Activated T-helper 1 cell treated with anti-CD3 and anti-CD28 coated beads, Interleukin-2, amount 50 U/mL, for 16 hours (primary cell): ENCODE measurements at regions not wholly inside any gene's neighbourhood (a gene's known extent, or its start where the extent isn't known, plus 50 kb on each side); places are given as distances from the start of the nearest gene placed in this dataset.
"Not testable (repeated sequence)": the region's sequence is repeated elsewhere in the genome, so short reads cannot be mapped to it uniquely, and the experiment has no call there.

Experiments
- DNase-seq, 2 donors: peaks; one replicate each; pipeline ENCODE4 v3.0.0-alpha.2; 2020; ENCODE audit warnings: low read depth in 1 of 2, low spot score in 1 of 2

- no peak for DNase-seq
Observed at GRCh38 chr3:177906126-177906511, 630.1 kb upstream of the KCNMB2 start.

- no peak for DNase-seq
Observed at GRCh38 chr3:177906578-177907229, 629.5 kb upstream of the KCNMB2 start.

DNA sequence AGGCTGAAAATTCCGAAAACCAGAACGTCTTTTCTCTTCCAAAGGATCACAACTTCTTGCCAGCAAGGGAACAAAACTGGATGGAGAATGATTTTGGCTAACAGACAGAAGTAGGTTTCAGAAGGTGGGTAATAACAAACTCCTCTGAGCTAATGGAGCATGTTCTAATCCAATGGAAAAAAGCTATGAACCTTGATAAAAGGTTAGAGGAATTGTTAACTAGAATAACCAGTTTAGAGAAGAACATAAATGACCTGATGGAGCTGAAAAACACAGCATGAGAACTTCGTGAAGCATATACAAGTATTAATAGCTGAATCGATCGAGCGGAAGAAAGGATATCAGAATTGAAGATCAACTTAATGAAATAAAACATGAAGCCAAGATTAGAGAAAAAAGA, 626.7 kb upstream of the KCNMB2 start:
- DNase-seq, result not testable (repeated sequence)

DNA sequence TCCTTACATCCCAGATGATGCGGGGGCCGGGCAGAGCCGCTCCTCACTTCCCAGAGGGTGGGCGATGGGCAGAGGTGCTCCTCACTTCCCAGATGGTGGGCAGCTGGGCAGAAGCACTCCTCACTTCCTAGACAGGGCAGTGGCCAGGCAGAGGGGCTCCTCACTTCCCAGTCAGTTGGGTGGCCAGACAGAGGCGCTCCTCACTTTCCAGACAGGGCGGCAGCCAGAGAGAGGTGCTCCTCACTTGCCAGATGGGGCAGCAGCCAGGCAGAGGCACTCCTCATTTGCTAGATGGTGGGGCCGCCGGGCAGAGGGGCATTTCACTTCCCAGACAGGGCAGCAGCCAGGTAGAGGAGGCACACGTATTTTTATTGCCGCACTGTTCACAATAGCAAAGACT, 622.0 kb upstream of the KCNMB2 start:
- DNase-seq, result no peak

DNA sequence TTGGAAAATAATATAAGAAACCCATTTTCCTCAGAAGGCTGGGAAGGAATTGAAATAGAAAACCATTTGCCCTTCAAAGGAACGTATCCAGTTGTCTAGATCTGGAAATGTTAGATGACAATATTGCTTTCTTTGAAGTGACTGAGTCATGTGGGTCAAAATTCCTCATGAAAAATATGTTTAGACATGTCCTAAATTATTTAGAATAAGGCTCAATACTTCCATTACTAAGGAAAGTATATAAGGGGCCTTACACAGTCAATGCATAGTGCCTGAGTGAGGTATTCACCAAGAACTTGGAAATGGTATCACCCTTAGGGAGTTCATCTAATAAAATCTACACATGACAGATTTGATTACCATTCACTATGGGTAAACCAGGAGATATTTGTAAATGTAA, 619.8 kb upstream of the KCNMB2 start:
- no peak for DNase-seq

GRCh38 chr3:177917234-177917861, 618.9 kb upstream of the KCNMB2 start:
- DNase-seq, result no peak

- no peak for DNase-seq
Observed at GRCh38 chr3:177921153-177921552, 615.1 kb upstream of the KCNMB2 start.

DNA sequence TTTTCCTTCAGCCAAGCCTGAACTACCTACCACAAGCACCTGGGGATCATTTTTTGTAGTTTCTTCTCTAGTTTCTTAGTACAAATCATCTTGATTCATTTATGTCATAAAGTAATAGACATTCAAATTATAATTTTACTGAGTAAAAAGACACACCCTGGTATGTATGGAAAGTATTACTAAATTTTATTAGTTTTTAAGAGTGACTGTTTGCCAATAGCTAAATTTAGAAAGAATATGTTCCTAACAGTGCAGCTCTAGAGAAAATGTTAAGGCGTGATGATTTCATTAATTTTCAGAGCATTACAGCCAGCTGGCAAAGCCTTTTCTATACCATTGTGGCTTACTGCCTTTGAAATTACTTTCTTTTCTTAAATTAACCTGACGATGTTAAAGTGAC, 612.0 kb upstream of the KCNMB2 start:
- no peak for DNase-seq

GRCh38 chr3:177928172-177928873, 607.9 kb upstream of the KCNMB2 start:
- no peak for DNase-seq

GRCh38 chr3:177929310-177929709, 606.9 kb upstream of the KCNMB2 start:
- DNase-seq, result no peak

- no peak for DNase-seq
Observed at GRCh38 chr3:177930771-177931170, 605.5 kb upstream of the KCNMB2 start.

- DNase-seq, result no peak
Observed at GRCh38 chr3:177931346-177931745, 604.9 kb upstream of the KCNMB2 start.

GRCh38 chr3:177932346-177932745, 603.9 kb upstream of the KCNMB2 start:
- DNase-seq, result no peak

DNA sequence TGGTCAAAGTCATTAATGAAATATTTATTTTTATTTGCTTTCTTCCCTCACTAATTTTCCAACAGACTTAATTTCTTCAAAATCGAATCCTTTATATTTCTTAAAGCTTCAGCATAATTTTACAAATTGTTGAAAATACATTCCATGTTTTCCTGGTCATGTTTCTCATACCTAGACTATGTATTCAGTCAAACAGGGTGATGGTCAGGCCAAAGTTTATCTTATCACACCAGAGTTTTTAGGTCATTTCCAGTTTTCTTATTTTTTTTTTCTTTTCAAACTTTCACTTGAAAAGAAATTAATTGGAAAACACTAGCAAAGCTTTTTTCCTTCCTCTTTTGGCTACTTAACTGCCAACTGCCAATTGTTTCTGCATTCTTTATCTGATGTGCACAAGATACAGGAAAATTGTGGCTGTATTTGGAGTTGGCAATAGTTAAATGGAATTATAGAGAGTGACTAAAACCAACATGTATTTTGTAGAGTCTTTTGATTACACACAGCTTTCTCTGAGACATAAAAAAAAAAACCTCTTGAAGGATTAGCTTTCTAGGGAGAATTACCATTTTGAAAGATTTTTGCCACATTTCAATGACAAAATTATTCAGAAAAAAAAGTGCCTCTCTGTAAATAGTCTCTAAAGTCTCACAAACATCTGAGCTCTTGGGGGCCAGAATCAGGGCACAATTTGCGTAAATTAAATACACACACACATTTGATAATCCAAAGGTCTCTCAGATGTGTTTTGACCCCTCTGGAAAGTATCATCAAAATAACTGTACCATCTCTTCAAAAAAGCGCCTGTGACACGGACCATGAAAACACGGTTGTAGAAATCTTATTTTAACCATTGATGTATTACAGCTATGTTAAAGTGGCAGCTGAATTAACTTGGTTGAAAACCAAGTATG, 603.2 kb upstream of the KCNMB2 start:
- no peak for DNase-seq

GRCh38 chr3:177934001-177934891, 602.0 kb upstream of the KCNMB2 start:
- DNase-seq, result no peak

DNA sequence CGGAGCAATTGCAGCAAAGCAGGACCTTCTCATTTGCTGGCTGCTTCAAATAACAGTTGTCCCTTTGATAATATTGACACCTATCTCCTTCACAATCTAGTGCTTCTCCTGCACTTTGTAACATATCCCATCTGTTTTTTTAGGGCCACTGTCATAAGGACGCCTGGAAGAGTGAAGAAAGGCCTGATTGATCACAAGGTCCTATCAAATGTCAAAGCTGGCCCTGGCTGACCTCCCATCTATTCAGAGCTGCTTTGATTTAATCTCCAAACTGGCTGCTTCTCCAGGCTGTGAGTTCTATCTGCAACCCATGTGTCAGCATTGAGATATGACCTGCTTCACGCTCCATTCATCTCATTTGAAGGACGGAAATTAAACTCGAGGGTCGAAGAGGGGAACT, 601.2 kb upstream of the KCNMB2 start:
- no peak for DNase-seq

- no peak for DNase-seq
Observed at GRCh38 chr3:177936721-177937120, 599.5 kb upstream of the KCNMB2 start.

DNA sequence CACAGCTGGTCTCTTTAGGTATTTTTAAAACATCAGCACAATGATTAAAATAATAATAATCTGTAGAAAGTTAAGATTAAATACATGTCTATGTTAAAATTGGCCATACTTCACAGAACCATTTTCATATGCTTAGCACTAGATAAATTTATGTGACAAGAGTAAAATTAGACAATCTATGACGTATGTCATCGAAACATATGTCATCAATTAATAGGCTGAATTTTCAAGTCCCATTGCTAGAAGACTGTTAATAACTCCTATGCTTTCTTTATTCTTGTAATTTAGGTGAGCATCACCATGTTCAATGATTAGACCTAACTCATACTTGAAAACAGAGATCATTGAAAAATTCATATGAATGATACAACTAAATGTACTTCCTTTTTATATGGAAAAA, 593.3 kb upstream of the KCNMB2 start:
- no peak for DNase-seq

DNA sequence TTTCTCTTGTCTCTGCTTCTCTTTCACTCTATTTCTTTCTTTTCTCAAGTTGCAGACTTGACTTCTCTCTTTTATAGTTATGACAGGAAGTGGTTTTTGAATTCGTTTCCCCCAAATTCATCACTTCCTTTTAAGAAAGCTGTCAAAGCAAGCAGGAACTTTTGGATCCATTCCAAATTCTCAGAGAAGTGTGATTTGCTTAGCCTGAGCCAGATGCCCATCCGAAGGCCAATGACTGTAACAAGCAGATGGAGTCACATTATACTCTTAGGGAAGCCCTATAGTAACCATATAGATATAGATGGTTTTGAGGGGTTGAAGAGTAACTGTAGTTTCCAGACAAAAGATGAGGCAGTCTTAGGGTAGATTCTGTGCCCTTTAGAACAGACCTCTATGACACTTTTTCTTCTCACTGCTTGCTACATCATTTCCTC, 592.0 kb upstream of the KCNMB2 start:
- DNase-seq, result no peak

DNA sequence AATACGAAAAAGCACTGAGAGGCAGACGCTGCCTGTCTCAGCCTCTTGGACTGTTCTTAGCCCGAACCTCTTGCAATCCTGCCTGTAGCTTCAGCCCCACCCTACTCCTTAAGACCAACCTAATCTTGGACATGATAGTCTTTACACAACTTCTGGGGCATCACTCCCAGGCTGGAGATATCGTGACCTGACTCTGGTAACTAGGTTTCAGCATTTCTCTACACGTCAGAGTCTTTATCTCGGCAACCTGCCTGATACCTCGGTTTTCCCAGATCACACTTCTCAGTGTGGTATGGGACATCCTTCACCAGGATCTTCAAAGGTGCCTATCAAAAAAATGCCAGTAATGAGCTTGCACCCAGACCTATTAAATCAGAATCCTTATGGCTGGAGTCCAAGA, 590.2 kb upstream of the KCNMB2 start:
- no peak for DNase-seq
